ENCODE measurements at regions not wholly inside any gene's neighbourhood (a gene's known extent, or its start where the extent isn't known, plus 50 kb on each side); places are given as distances from the start of the nearest gene placed in this dataset.

GRCh38 chr15:38648121-38648843 lies 83.7 kb upstream of the RASGRP1 start:
- Histone ChIP-seq H3K4me1 (ENCODE audit: control insufficient read depth in 1 of 2, insufficient read depth in 2 of 2, low read length in 2 of 2) (peaks cover 18 to 21% of the 10 kb centered on the region in 2 donors), H3K4me3 (replicated peaks in 1 of 3; ENCODE audit: low read depth in 2 of 3, low read length in 3 of 3) (no peak overlapping the region), H3K36me3 (replicated peaks in 1 of 2; ENCODE audit: control insufficient read depth in 1 of 2, insufficient read depth in 2 of 2, low read length in 2 of 2) (no peaks in the 10 kb centered on the region), H3K4me2 (replicated peaks; ENCODE audit: extremely low read depth, low read length, poor library complexity, severe bottlenecking) (no peak overlapping the region), H4K20me1 (ENCODE audit: insufficient read depth, low read length) (no peaks in the 10 kb centered on the region), H2AFZ (ENCODE audit: insufficient read depth, low read depth, low read length, poor library complexity, severe bottlenecking) (no peak overlapping the region), H3K9me3 (replicated peaks in 1 of 2; ENCODE audit: control insufficient read depth in 1 of 2, insufficient read depth in 1 of 2, low read length in 2 of 2) (peaks cover 0 to 3% of the 10 kb centered on the region in 2 donors), H3K27me3 (ENCODE audit: control insufficient read depth in 2 of 2, insufficient read depth in 2 of 2, low read length in 2 of 2) (no peaks in the 10 kb centered on the region), H3K27ac (ENCODE audit: low read depth in 1 of 2, low read length in 2 of 2) (no peak overlapping the region), H3K79me2 (ENCODE audit: insufficient read depth, low read length) (no peaks in the 10 kb centered on the region), H3K9ac (ENCODE audit: insufficient read depth, low read length, poor library complexity, severe bottlenecking) (no peak overlapping the region)
- 79% methylated on average over 7 of the region's 10 CpGs for WGBS (ENCODE audit: insufficient coverage)
- Mint-ChIP-seq H3K27ac (no peak overlapping the region), H3K27me3 (ENCODE audit: low read depth in 3 of 3) (no peaks in the 10 kb centered on the region), H3K9me3 (peaks cover 0 to 7% (median 5%) of the 10 kb centered on the region in 7 donors), H3K4me1 (peaks cover 30% of the 10 kb centered on the region), H3K4me3 (no peak overlapping the region), H3K36me3 (no peaks in the 10 kb centered on the region)
- DNase-seq = no peak
- intact Hi-C loops (cut with micrococcal nuclease) = no loop called here
- TF ChIP-seq CTCF (IDR thresholded peaks at IDR 0.05) = no peak

GRCh38 chr15:38650384-38650783 lies 85.8 kb upstream of the RASGRP1 start:
- Histone ChIP-seq H3K9ac (ENCODE audit: insufficient read depth, low read length, poor library complexity, severe bottlenecking) (no peak overlapping the region), H3K4me3 (replicated peaks in 1 of 3; ENCODE audit: low read depth in 2 of 3, low read length in 3 of 3) (peak overlapping the region in 1 of 3 experiments; percentile 9), H3K9me3 (replicated peaks in 1 of 2; ENCODE audit: control insufficient read depth in 1 of 2, insufficient read depth in 1 of 2, low read length in 2 of 2) (no peaks in the 10 kb centered on the region), H4K20me1 (ENCODE audit: insufficient read depth, low read length) (no peaks in the 10 kb centered on the region), H3K27me3 (ENCODE audit: control insufficient read depth in 2 of 2, insufficient read depth in 2 of 2, low read length in 2 of 2) (no peaks in the 10 kb centered on the region), H3K36me3 (replicated peaks in 1 of 2; ENCODE audit: control insufficient read depth in 1 of 2, insufficient read depth in 2 of 2, low read length in 2 of 2) (no peaks in the 10 kb centered on the region), H3K4me1 (ENCODE audit: control insufficient read depth in 1 of 2, insufficient read depth in 2 of 2, low read length in 2 of 2) (peaks cover 18 to 21% of the 10 kb centered on the region in 2 donors), H2AFZ (ENCODE audit: insufficient read depth, low read depth, low read length, poor library complexity, severe bottlenecking) (no peak overlapping the region), H3K27ac (ENCODE audit: low read depth in 1 of 2, low read length in 2 of 2) (no peak overlapping the region), H3K79me2 (ENCODE audit: insufficient read depth, low read length) (no peaks in the 10 kb centered on the region), H3K4me2 (replicated peaks; ENCODE audit: extremely low read depth, low read length, poor library complexity, severe bottlenecking) (no peak overlapping the region)
- no peaks in the 10 kb centered on the region for H3K36me3 Mint-ChIP-seq
- TF ChIP-seq CTCF (IDR thresholded peaks at IDR 0.05) = no peak
- H3K27me3 Mint-ChIP-seq (ENCODE audit: low read depth in 3 of 3) = peaks cover 0 to 1% (median 0%) of the 10 kb centered on the region in 3 donors
- intact Hi-C loops (cut with micrococcal nuclease) = no loop called here
- DNase-seq = no peak
- peak overlapping the region in 1 of 7 donors; percentile 8 for H3K27ac Mint-ChIP-seq
- peaks cover 30% of the 10 kb centered on the region for H3K4me1 Mint-ChIP-seq
- H3K4me3 Mint-ChIP-seq = no peak overlapping the region
- H3K9me3 Mint-ChIP-seq = peaks cover 0 to 6% (median 3%) of the 10 kb centered on the region in 7 donors
